ENCODE measurements at regions not wholly inside any gene's neighbourhood (a gene's known extent, or its start where the extent isn't known, plus 50 kb on each side); places are given as distances from the start of the nearest gene placed in this dataset.

DNA sequence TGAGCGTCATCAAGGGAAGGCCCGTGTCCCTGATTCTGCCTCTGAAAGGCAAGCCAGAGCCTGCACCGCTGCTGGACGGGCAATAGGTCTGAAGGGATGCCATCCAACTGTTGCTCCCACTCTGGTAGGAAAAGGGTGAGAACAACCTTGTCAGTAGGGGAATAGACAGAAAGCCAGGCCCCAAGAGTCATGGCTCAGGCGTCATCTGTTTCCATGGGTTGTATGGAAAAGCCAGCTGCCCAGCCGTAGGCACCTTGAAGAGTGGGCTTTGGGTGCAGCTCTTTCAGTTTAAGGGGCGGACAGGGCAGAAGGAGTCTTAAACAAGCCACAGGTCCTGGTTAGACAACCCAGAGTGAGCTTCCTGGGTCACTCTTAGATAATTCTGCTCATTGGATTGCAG, 66.5 kb downstream of the RNF6 start:
- Mint-ChIP-seq H3K27ac (no peak overlapping the region), H3K36me3 (ENCODE audit: low read depth) (no peaks in the 10 kb centered on the region), H3K4me3 (no peak overlapping the region), H3K27me3 (peaks cover 4% of the 10 kb centered on the region), H3K4me1 (ENCODE audit: low read depth) (no peaks in the 10 kb centered on the region), H3K9me3 (no peaks in the 10 kb centered on the region)
- no peak for ATAC-seq
- TF ChIP-seq, protein P1, sequence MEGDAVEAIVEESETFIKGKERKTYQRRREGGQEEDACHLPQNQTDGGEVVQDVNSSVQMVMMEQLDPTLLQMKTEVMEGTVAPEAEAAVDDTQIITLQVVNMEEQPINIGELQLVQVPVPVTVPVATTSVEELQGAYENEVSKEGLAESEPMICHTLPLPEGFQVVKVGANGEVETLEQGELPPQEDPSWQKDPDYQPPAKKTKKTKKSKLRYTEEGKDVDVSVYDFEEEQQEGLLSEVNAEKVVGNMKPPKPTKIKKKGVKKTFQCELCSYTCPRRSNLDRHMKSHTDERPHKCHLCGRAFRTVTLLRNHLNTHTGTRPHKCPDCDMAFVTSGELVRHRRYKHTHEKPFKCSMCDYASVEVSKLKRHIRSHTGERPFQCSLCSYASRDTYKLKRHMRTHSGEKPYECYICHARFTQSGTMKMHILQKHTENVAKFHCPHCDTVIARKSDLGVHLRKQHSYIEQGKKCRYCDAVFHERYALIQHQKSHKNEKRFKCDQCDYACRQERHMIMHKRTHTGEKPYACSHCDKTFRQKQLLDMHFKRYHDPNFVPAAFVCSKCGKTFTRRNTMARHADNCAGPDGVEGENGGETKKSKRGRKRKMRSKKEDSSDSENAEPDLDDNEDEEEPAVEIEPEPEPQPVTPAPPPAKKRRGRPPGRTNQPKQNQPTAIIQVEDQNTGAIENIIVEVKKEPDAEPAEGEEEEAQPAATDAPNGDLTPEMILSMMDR (IDR thresholded peaks at IDR 0.05): no peak
- DNase-seq: no peak
- ChIA-PET POLR2A (no interaction called here), CTCF (no interaction called here)
- intact Hi-C loops (cut with micrococcal nuclease): no loop called here

DNA sequence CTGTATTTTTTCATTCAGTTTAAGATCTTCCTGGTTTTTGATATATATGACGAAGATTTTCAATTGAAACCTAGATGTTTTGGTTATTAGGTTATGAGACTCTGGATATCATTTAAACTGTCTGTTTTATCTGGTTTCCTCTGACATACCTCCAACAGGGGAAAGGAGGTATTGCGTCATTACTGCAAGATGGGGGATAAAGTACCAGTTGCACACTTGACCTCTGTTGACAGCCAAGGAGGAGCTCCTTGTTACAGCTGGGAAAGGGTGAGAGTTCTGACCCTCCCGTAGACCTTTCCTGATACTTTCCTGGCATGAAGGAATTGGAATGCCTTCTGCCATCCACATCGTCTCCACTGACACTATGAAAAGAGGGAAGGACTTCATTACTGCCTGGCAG, 82.0 kb upstream of the SHISA2 start:
- Mint-ChIP-seq H3K4me3 (no peak overlapping the region), H3K27ac (no peak overlapping the region), H3K27me3 (peaks cover 8% of the 10 kb centered on the region), H3K4me1 (ENCODE audit: low read depth) (no peaks in the 10 kb centered on the region), H3K36me3 (ENCODE audit: low read depth) (no peaks in the 10 kb centered on the region), H3K9me3 (peaks cover 4% of the 10 kb centered on the region)
- CTCF ChIA-PET: interaction anchor here (1.0 kb wide), 1 partner anchor 564 kb away, joined by 3 read pairs; no protein-coding TSS in a partner anchor
- POLR2A ChIA-PET: no interaction called here
- DNase-seq: no peak
- intact Hi-C loops (cut with micrococcal nuclease): no loop called here
- TF ChIP-seq, protein P1 (IDR thresholded peaks at IDR 0.05): no peak
- no peak for ATAC-seq

DNA sequence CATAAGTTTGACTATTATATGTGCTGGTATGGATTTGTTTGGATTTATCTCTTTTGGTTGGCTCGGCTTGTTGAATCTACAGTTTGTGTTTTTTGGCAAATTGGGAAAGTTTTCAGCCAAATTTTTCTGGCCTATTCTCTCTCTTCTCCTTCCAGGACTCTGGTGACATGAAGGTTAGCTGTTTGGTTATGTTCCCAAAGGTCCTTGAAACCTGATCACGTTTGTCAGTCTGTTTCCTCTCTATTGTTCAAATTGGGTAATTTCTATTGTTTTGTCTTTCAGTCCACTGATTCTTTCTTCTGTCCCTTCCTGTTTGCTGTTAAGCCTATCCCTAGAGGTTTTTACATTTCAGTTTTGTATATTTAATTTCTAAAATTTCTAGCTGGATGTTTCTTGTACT, 81.5 kb upstream of the SHISA2 start:
- H3K36me3 Mint-ChIP-seq (ENCODE audit: low read depth): no peaks in the 10 kb centered on the region
- intact Hi-C loops (cut with micrococcal nuclease): no loop called here
- no peak for DNase-seq
- no peak for ATAC-seq
- H3K9me3 Mint-ChIP-seq: peaks cover 4% of the 10 kb centered on the region
- peaks cover 7% of the 10 kb centered on the region for H3K27me3 Mint-ChIP-seq
- H3K4me1 Mint-ChIP-seq (ENCODE audit: low read depth): no peaks in the 10 kb centered on the region
- ChIA-PET POLR2A (no interaction called here), CTCF (interaction anchor here (1.0 kb wide), 1 partner anchor 565 kb away, joined by 3 read pairs; no protein-coding TSS in a partner anchor)
- no peak overlapping the region for H3K4me3 Mint-ChIP-seq
- H3K27ac Mint-ChIP-seq: no peak overlapping the region
- TF ChIP-seq, protein P1 (IDR thresholded peaks at IDR 0.05): no peak

DNA sequence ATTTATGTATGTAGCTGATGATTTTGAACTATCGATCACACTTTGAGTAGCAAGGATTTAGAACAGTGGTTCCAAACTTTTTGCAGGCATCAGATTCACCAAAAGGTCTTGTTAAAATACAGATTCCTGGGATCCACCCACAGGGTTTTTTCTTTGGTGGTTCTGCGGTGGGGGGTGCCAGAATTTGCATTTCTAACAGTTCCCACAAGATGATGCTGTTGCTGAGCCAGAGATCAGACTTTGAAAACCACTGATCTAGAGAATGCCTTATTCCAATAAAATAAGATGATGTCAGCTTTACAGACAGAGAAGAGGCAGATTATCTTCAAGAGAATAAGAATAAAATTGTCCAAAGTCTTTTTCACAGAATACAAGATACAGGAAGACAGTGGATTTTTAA, 80.9 kb upstream of the SHISA2 start:
- Mint-ChIP-seq H3K36me3 (ENCODE audit: low read depth) (no peaks in the 10 kb centered on the region), H3K4me3 (no peak overlapping the region), H3K9me3 (peaks cover 2% of the 10 kb centered on the region), H3K27ac (no peak overlapping the region), H3K4me1 (ENCODE audit: low read depth) (no peaks in the 10 kb centered on the region), H3K27me3 (peaks cover 6% of the 10 kb centered on the region)
- TF ChIP-seq, protein P1 (IDR thresholded peaks at IDR 0.05): no peak
- intact Hi-C loops (cut with micrococcal nuclease): no loop called here
- ChIA-PET CTCF (interaction anchor here (1.0 kb wide), 1 partner anchor 52 kb away, joined by 5 read pairs; no protein-coding TSS in a partner anchor), POLR2A (no interaction called here)
- ATAC-seq: no peak
- peak; percentile 13 for DNase-seq

DNA sequence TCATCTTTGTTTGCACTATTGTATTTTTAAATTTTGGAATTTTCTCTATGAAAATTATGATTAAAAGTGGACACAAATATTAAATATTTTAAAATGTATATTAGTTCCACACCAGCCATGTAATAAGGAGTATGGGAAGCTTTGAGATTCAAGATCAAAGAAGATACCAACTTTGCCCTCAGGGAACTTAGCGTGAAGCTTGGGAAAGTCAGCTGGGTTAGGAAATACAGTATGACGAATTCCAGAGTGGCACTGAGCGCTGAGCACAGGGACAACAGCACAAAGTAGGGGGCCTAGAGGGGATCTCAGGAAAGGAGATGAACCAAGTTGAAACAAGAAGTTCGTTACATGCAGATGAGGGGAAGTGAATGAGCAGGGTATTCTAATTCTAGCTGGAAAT, 76.9 kb upstream of the SHISA2 start:
- Mint-ChIP-seq H3K4me3 (no peak overlapping the region), H3K4me1 (ENCODE audit: low read depth) (no peaks in the 10 kb centered on the region), H3K27me3 (no peaks in the 10 kb centered on the region), H3K9me3 (no peaks in the 10 kb centered on the region), H3K36me3 (ENCODE audit: low read depth) (no peaks in the 10 kb centered on the region), H3K27ac (no peak overlapping the region)
- intact Hi-C loops (cut with micrococcal nuclease): no loop called here
- ATAC-seq: no peak
- ChIA-PET CTCF (interaction anchor here (1.0 kb wide), 1 partner anchor 17 kb away, joined by 5 read pairs; no protein-coding TSS in a partner anchor), POLR2A (no interaction called here)
- DNase-seq: no peak
- TF ChIP-seq, protein P1 (IDR thresholded peaks at IDR 0.05): no peak

All from activated CD8-positive, alpha-beta T cell treated with anti-CD3 and anti-CD28 coated beads for 36 hours (primary cell).